ENCODE measurements at regions not wholly inside any gene's neighbourhood (a gene's known extent, or its start where the extent isn't known, plus 50 kb on each side); places are given as distances from the start of the nearest gene placed in this dataset.
A peak's percentile ranks its signal among the peaks of the same experiment; 100 is the strongest.

DNA sequence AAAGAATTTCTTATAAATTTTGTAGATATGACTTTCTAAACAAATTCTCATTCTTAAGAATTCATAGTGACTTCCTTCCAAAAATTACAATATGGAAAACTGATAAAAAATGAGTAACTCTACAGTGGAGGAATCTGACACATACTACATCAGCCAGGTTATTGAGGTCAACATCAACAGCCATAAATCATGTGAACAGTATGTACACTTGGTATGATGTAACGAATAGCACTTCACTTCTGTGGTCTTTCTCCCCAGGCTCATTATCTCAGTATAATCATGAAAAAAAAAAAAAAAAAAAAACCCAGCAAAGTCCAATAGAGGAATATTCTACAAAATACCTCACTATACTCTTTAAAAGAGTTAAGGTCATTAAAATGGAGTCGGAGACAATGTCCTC is 111.2 kb upstream of the SUCLG2 start:
- no peak for DNase-seq

DNA sequence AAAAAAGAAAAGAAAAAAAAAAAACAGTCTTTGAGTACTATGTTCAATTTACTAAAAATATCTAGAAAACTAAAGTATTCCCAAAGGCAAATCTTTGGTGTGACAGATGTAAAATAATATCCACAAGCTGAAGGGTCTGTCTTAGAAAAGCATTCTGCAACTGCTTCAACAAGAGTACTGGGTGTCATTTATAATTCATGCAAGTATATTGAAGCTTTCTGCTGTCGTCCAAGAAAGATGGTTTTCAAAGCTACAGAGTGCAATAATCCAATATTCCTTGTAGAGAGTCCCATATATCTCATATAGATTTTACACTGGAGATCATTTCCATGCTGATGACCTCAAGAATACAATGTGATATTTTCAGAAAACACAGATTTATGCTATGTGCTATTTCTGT is 90.9 kb upstream of the SUCLG2 start:
- no peak for DNase-seq

- no peak for DNase-seq
Observed at GRCh38 chr3:67744699-67745098, 90.3 kb upstream of the SUCLG2 start.

GRCh38 chr3:67739851-67740250 is 85.4 kb upstream of the SUCLG2 start:
- no peak for DNase-seq

DNA sequence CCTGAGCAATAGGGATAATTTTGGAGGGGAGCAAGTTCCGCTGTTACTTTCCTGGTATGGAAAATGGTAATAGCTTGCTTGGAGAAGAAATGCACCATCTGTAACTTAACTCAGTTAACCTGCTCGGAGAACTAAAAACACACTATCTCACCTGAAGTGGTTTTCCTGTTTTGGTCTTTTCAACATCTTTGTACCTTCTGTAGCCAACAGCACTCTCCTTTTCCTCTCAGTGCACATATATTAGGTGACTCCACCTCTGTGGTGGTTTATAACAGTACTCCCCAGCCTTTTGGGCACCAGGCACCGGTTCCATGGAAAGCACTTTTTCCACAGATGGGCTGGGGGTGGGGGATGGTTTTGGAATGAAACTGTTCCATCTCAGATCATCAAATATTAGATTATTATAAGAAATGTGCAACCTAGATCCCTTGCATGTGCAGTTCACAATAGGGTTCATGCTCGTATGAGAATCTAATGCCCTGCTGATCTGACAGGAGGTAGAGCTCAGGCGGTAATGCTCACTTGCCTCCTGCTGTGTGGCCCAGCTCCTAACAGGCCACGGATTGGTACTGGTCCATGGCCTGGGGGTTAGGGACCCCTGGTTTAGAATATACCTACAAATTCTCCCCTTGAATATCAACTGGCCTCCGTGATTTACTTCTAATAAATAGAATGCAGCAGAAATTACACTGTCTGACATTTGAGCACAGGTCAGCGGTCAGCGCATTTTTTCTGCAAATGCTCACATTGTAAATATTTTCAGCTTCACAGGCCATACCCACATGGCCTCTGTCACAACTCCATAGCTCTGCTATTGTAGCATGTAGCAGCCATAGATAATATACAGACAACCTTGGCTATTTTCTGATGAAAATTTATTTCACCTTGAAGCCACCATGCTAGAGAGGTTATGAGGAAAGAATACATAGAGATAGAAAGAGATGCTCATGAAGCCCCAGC is 83.8 kb upstream of the SUCLG2 start:
- DNase-seq, result peak; percentile 21

DNA sequence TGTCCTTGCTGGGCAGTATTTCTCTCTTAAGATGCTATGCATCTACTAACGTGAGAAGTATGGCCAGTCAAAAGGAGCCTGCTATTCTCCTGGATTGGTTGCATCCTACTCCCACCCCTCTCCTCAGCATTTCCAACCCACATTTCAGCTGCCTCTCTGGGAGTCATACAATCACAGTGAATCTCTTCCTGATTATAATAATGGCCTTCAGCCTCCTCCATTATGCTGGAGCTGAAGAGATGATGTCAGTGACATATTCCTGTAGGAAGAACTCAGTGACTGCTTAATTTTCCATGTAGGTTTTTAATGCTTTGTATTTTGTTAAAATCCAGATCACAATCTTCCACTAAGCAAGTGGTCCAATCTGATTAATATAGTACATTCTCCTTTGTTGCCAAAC is 82.7 kb upstream of the SUCLG2 start:
- no peak for DNase-seq

- DNase-seq, result no peak
Observed at GRCh38 chr3:67733269-67733950, 79.0 kb upstream of the SUCLG2 start.

DNA sequence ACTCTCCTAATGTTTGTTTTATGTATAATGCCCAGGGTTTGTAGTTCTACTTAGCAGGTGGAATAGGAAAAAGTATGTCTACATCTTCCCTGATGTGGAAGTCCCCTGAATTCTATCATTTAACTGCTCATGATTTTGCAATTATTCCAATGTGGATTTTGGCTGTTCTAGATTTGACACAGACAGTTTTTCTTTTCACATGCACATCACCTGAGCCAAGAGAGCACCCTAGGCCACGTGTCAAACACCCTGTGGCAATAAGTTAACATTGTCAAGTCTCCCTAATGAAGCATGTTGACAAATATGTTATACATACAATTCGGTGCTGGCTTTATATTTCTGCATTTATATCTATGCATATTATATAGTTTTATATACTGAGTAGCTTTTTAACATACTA is 70.0 kb upstream of the SUCLG2 start:
- DNase-seq, result no peak

DNA sequence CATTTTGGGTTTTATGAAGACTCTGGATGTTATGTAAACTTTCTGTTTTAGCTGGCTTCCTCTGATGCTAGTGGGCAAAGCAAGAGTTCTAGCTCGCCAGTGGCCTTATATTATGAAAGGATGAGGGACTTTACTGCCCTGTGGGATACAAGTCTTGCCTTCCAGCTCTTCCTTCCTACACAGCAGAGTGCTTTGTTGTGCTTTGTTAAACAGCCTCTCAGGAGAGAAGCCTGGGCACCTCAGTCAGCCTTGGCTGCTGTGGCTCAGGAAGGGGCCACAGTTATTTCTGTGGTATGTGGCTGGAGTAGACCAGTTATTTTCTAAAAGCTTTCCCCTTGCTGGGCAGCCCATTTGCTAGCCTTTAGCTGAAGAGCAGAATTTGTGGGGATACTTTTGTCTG is 69.5 kb upstream of the SUCLG2 start:
- DNase-seq, result no peak

- DNase-seq, result no peak
Observed at GRCh38 chr3:67719333-67719732, 64.9 kb upstream of the SUCLG2 start.

- no peak for DNase-seq
Observed at GRCh38 chr3:67715971-67716370, 61.6 kb upstream of the SUCLG2 start.

DNA sequence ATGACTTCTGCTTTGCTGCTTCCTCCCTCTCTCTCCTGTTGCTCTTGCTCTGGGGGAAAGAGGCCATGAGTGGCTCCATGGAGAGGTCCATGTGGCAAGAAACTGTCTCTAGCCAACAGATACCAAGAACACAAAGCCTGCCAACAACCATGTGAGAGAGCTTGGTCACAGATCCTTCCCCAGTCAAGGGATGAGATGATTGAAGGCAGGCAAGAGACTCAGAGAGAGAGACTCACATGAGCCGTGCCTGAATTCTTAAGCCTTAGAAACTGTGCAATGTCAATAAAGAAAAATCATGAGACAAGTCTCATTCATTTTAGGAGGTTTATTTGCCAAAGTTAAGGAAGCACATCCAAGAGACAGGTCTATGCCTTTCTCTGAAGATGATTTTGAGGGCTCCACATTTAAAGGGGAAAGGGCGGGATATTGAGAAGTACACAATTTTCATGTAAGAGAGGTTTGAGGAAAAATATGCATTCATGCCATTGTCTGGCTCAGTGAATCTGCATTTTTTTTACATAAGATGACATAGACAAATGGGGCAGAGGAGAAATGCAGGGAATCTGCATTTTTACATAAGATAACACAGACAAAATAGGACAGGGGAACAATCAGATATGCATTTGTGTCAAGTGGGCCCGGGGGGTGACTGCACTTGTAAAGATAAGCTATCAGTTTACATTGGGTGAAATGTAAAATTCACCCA is 59.5 kb upstream of the SUCLG2 start:
- DNase-seq, result no peak

DNA sequence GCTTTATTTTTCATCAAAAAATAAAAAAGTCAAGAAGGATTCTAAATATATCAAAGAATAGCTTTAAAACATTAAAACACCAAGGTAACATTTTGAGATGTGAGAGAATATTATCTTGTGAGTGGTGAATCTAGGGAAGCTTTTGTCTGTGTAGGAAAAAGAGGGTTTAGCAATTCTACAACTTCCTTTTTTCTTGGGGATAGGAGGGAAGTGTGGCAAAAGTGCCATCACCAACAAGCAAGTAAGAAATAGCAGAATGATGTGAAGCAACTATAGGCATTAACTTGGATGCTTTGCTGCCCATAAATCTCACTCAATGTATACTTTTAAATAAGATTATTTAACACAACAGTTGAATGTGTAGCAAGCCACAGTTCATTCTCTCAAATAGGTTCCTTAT is 57.8 kb upstream of the SUCLG2 start:
- DNase-seq, result no peak

GRCh38 chr3:67710396-67710795 is 56.0 kb upstream of the SUCLG2 start:
- DNase-seq, result no peak

DNA sequence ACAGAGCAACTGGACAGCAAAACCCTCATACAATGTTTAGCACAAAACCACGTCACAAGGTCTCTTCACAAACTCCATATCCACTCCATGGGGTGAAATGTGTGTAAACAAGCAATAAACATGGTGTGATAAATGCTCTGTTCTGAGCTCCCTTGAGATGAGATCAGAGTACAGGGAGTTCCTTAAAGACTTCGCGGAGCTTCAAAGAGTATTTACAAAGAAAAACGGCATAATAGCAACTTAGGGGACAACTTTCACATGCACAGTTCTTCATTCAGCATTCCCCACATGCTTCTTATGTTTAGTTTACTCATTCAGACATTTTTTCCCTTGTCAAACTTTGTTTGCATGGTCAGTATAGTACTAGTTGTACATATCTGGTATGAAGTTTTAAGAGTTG is 52.5 kb upstream of the SUCLG2 start:
- DNase-seq, result no peak

DNA sequence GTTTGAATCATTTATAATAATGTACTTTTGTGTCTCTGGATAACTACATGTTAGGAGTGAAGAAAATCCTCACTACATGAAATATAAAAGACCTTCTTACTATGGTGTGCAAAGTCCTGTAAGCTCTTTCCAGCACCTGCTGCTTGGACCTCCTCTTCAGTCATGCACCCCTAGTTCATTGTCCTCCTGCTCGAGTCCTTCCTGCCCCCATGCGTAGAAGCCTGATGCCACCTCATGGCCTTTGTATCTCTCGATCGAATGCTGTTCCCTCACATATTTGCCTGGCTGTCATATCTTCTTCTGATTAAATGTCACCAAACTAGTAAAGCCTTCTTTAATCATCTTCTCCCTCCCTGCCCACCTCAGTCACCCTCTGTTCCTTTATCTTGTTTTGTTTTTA is 49.9 kb upstream of the SUCLG2 start:
- peak; percentile 3 for DNase-seq

Data from CD4-positive, alpha-beta T cell treated with Interleukin-12 subunit alpha and Interleukin-12 subunit beta, for 1 hour (primary cell).